ENCODE measurements at regions not wholly inside any gene's neighbourhood (a gene's known extent, or its start where the extent isn't known, plus 50 kb on each side); places are given as distances from the start of the nearest gene placed in this dataset.

DNA sequence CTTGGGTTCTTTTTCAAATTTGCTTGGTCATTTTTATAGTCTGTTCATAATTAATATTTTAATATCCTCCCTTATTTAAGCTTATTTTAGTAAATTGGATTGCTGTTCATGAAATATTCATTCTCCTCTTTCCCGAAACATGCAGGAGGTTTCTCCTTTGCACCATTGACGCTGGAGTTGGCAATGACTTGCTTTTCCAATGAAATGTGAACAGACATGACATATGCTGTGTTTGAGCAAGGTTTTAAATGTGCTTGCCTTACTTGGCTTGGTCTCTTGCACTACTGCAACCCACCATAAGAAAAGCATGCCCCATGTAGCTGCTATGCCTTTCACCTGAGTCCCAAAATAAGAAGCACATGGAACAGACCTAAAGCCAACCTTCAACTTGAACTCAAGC lies 498.0 kb upstream of the NFIA start:
- TF ChIP-seq, protein P1, sequence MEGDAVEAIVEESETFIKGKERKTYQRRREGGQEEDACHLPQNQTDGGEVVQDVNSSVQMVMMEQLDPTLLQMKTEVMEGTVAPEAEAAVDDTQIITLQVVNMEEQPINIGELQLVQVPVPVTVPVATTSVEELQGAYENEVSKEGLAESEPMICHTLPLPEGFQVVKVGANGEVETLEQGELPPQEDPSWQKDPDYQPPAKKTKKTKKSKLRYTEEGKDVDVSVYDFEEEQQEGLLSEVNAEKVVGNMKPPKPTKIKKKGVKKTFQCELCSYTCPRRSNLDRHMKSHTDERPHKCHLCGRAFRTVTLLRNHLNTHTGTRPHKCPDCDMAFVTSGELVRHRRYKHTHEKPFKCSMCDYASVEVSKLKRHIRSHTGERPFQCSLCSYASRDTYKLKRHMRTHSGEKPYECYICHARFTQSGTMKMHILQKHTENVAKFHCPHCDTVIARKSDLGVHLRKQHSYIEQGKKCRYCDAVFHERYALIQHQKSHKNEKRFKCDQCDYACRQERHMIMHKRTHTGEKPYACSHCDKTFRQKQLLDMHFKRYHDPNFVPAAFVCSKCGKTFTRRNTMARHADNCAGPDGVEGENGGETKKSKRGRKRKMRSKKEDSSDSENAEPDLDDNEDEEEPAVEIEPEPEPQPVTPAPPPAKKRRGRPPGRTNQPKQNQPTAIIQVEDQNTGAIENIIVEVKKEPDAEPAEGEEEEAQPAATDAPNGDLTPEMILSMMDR (IDR thresholded peaks at IDR 0.05): no peak
- H3K9ac ChIP-seq (ENCODE audit: low read depth in 2 of 2, low read length in 2 of 2): no peak overlapping the region
- intact Hi-C loops (cut with DNase I): no loop called here
- no peaks in the 10 kb centered on the region for H3K36me3 ChIP-seq
- no peak overlapping the region for H3K27ac ChIP-seq
- no peaks in the 10 kb centered on the region for H3K9me3 ChIP-seq
- H3K4me3 ChIP-seq: no peak overlapping the region
- no peaks in the 10 kb centered on the region for H3K4me1 ChIP-seq
- no peak for DNase-seq
- no peaks in the 10 kb centered on the region for H3K27me3 ChIP-seq

DNA sequence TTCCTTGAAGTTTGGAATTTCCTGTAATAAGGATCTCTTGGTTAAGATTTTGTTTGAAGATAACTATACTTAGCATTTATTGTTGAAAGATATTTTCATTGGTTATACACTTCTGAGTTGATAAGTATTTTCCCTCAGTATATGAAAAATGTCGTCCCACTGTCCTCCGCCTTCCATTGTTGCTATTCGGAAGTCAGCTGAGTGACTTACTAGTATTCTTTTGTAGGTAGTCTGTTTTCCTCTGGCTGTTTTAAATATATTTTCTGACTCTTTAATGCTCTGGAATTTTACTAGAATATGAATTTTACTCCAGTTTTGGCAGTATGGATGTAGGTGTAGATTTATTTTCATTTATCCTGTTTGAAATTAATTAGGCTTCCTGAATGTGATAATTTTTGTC lies 498.7 kb upstream of the NFIA start:
- no peaks in the 10 kb centered on the region for H3K9me3 ChIP-seq
- TF ChIP-seq, protein P1 (IDR thresholded peaks at IDR 0.05): no peak
- intact Hi-C loops (cut with DNase I): no loop called here
- no peak overlapping the region for H3K4me3 ChIP-seq
- no peak for DNase-seq
- no peak overlapping the region for H3K9ac ChIP-seq (ENCODE audit: low read depth in 2 of 2, low read length in 2 of 2)
- H3K4me1 ChIP-seq: no peaks in the 10 kb centered on the region
- no peak overlapping the region for H3K27ac ChIP-seq
- no peaks in the 10 kb centered on the region for H3K27me3 ChIP-seq
- no peaks in the 10 kb centered on the region for H3K36me3 ChIP-seq

DNA sequence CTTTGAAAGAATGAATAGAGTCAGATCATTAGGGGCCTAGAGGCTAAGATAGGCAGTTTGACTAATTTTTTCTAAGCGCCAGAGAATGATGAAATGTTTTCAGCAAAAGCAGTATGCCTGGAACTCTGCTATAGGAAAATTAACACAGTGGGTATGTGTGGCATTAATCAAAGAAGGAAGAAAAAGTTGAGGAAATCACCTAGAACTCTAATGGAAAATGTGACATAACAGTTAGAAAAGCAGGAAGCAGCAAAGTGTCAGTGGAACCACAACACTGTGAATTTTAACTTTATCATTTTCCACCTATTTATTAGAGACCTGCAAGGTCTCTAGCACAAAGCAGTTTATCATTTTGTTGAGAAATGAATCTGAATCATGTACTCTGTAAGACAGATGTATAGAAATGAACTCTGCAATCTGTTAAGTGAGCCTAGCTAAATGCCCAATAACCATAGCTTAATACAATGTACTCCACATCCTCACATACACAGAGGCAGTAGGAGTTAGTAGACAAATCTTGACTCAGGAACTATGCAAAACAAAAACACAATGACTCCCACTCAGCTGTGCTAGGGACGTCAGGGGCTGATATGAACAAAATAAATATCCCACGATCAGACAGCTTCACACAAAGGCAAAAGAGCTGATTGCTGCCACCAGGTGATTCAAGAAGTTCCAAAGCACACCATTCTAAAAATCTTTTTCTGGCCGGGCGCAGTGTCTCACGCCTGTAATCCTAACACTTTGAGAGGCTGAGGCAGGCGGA lies 500.7 kb upstream of the NFIA start:
- TF ChIP-seq, protein P1 (IDR thresholded peaks at IDR 0.05): no peak
- Histone ChIP-seq H3K36me3 (no peaks in the 10 kb centered on the region), H3K9me3 (no peaks in the 10 kb centered on the region), H3K27me3 (no peaks in the 10 kb centered on the region), H3K9ac (ENCODE audit: low read depth in 2 of 2, low read length in 2 of 2) (no peak overlapping the region), H3K4me3 (no peak overlapping the region), H3K27ac (no peak overlapping the region), H3K4me1 (no peaks in the 10 kb centered on the region)
- intact Hi-C loops (cut with DNase I): no loop called here
- DNase-seq: no peak

DNA sequence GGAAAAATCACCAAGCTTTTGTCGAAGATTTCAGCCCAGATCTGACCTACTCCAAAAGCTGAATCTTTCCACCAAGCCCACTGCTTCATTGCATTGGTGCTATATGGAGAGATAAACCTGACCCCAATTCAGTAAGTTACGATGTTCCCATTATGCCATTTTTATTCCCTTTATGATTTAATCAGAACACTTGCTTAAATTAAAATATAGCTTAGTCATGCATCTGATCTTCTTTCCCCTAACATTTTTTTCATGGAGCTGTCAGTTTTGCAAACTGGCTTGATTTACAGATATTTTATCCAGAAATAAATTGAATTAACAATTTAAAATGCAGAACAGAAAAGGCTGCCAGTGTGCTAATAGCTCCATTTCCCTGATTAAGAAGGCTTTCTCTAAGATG lies 503.5 kb upstream of the C1orf87 start:
- no peaks in the 10 kb centered on the region for H3K27me3 ChIP-seq
- H3K36me3 ChIP-seq: no peaks in the 10 kb centered on the region
- H3K4me3 ChIP-seq: no peak overlapping the region
- H3K9ac ChIP-seq (ENCODE audit: low read depth in 2 of 2, low read length in 2 of 2): no peak overlapping the region
- no peak overlapping the region for H3K27ac ChIP-seq
- no peaks in the 10 kb centered on the region for H3K4me1 ChIP-seq
- TF ChIP-seq, protein P1 (IDR thresholded peaks at IDR 0.05): no peak
- no peak for DNase-seq
- intact Hi-C loops (cut with DNase I): no loop called here
- no peaks in the 10 kb centered on the region for H3K9me3 ChIP-seq

DNA sequence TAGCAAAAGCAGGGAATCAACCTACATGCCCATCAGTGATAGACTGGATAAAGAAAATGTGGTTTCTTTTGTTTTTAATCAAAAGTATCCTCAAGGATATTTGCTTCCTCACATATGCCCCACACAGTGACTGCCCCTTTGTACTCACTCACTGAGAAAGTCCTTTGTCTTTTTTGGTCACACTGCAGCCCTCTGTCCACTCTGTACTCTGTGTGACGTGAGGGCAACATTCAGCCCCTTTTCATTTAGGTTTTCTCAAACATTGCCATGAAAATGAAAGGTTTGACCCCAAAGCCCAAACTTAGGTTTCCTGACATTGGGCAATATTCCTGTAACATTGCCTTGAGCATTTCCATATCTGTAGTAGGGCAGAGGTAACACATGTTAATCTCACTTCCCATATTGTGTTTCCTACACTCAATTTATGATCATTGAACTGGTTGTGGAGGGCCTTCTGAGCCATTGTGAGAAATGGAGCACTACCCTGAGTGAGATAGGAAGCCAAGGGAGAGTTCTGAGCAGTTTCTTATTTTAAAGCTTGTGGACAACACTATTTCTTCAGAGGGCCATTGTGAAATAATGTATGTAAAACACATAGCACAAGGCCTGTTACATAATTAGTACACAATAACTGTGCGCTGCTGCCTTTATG lies 501.9 kb upstream of the C1orf87 start:
- H3K4me1 ChIP-seq: no peaks in the 10 kb centered on the region
- no peak overlapping the region for H3K27ac ChIP-seq
- no peaks in the 10 kb centered on the region for H3K27me3 ChIP-seq
- intact Hi-C loops (cut with DNase I): no loop called here
- no peaks in the 10 kb centered on the region for H3K9me3 ChIP-seq
- no peak overlapping the region for H3K9ac ChIP-seq (ENCODE audit: low read depth in 2 of 2, low read length in 2 of 2)
- H3K4me3 ChIP-seq: no peak overlapping the region
- TF ChIP-seq, protein P1 (IDR thresholded peaks at IDR 0.05): no peak
- DNase-seq: no peak
- no peaks in the 10 kb centered on the region for H3K36me3 ChIP-seq
